Stimulated activated naive B cell treated with anti-CD40 and anti-IgM and Interleukin-4, amounts not matched to agents 10 μg/mL and 1 μg/mL and 100 μg/mL, for 72 hours (primary cell): ENCODE measurements at regions not wholly inside any gene's neighbourhood (a gene's known extent, or its start where the extent isn't known, plus 50 kb on each side); places are given as distances from the start of the nearest gene placed in this dataset.
"Not testable (repeated sequence)": the region's sequence is repeated elsewhere in the genome, so short reads cannot be mapped to it uniquely, and the experiment has no call there.

Experiments
- ATAC-seq, 2 donors: fragments of 150-1000 bp; cut with Tn5 transposase; replicated peaks; 2 replicates each; pipeline ENCODE4 v1.10.0; 2021; ENCODE audit warnings: moderate library complexity in 1 of 2
- DNase-seq: peaks from one replicate; pipeline ENCODE4 v3.0.0; 2021
- H3K27ac Mint-ChIP-seq: one replicate; pipeline ENCODE4 v1.8.0; 2022; ENCODE audit warnings: mild to moderate bottlenecking, mixed read lengths
- H3K27me3 Mint-ChIP-seq, 2 donors: one replicate each; pipeline ENCODE4 v1.8.0; 2022; ENCODE audit warnings: mixed read lengths in 2 of 2
- H3K36me3 Mint-ChIP-seq, 2 donors: one replicate each; pipeline ENCODE4 v1.8.0; 2022; ENCODE audit warnings: mixed read lengths in 2 of 2, mild to moderate bottlenecking in 1 of 2
- H3K4me1 Mint-ChIP-seq, 2 donors: one replicate each; pipeline ENCODE4 v1.8.0; 2022; ENCODE audit warnings: mixed read lengths in 2 of 2, mild to moderate bottlenecking in 1 of 2
- H3K4me3 Mint-ChIP-seq, 2 donors: one replicate each; pipeline ENCODE4 v1.8.0; 2022; ENCODE audit warnings: mild to moderate bottlenecking in 2 of 2, mixed read lengths in 2 of 2, moderate library complexity in 1 of 2
- H3K9me3 Mint-ChIP-seq, 2 donors: one replicate each; pipeline ENCODE4 v1.8.0; 2022; ENCODE audit warnings: mixed read lengths in 2 of 2, mild to moderate bottlenecking in 1 of 2

- no peak overlapping the region for H3K27ac Mint-ChIP-seq
- DNase-seq (no peak), ATAC-seq (no peak)
- H3K9me3 Mint-ChIP-seq: peaks cover 0 to 4% of the 10 kb centered on the region in 2 donors
- H3K4me1 Mint-ChIP-seq: peaks cover 0 to 2% of the 10 kb centered on the region in 2 donors
- H3K4me3 Mint-ChIP-seq: no peak overlapping the region
- peaks cover 0 to 11% of the 10 kb centered on the region in 2 donors for H3K27me3 Mint-ChIP-seq
- H3K36me3 Mint-ChIP-seq: peaks cover 2 to 3% of the 10 kb centered on the region in 2 donors
These were observed 167.0 kb downstream of the ADSS2 start for GRCh38 chr1:244284641-244285156.

- Mint-ChIP-seq H3K27ac (peak overlapping the region; percentile 9), H3K4me3 (no peak overlapping the region), H3K9me3 (peaks cover 0 to 4% of the 10 kb centered on the region in 2 donors), H3K4me1 (peaks cover 0 to 2% of the 10 kb centered on the region in 2 donors), H3K36me3 (peaks cover 2 to 3% of the 10 kb centered on the region in 2 donors), H3K27me3 (peaks cover 0 to 11% of the 10 kb centered on the region in 2 donors)
- DNase-seq: no peak
- ATAC-seq: no peak
These were observed 165.4 kb downstream of the ADSS2 start for GRCh38 chr1:244286341-244286740.

- ATAC-seq (no peak), DNase-seq (no peak)
- Mint-ChIP-seq H3K9me3 (peaks cover 0 to 4% of the 10 kb centered on the region in 2 donors), H3K27ac (no peak overlapping the region), H3K27me3 (peaks cover 0 to 11% of the 10 kb centered on the region in 2 donors), H3K36me3 (peaks cover 2 to 3% of the 10 kb centered on the region in 2 donors), H3K4me3 (no peak overlapping the region), H3K4me1 (peaks cover 0 to 3% of the 10 kb centered on the region in 2 donors)
These were observed 164.0 kb downstream of the ADSS2 start for GRCh38 chr1:244287726-244288125.

GRCh38 chr1:244288663-244289062 is 163.0 kb downstream of the ADSS2 start:
- DNase-seq (no peak), ATAC-seq (no peak)
- Mint-ChIP-seq H3K27ac (no peak overlapping the region), H3K36me3 (peaks cover 2 to 3% of the 10 kb centered on the region in 2 donors), H3K4me3 (no peak overlapping the region), H3K4me1 (peaks cover 0 to 1% of the 10 kb centered on the region in 2 donors), H3K9me3 (peaks cover 0 to 4% of the 10 kb centered on the region in 2 donors), H3K27me3 (peaks cover 0 to 11% of the 10 kb centered on the region in 2 donors)

- H3K4me1 Mint-ChIP-seq: peaks cover 0 to 1% of the 10 kb centered on the region in 2 donors
- peaks cover 0 to 4% of the 10 kb centered on the region in 2 donors for H3K27me3 Mint-ChIP-seq
- H3K27ac Mint-ChIP-seq: no peak overlapping the region
- no peak for DNase-seq
- peaks cover 0 to 4% of the 10 kb centered on the region in 2 donors for H3K9me3 Mint-ChIP-seq
- ATAC-seq: no peak
- peaks cover 2 to 3% of the 10 kb centered on the region in 2 donors for H3K36me3 Mint-ChIP-seq
- H3K4me3 Mint-ChIP-seq: no peak overlapping the region
These were observed 161.5 kb downstream of the ADSS2 start for GRCh38 chr1:244289991-244290785.

GRCh38 chr1:244291236-244292201 is 160.2 kb downstream of the ADSS2 start:
- DNase-seq (no peak), ATAC-seq (no peak)
- Mint-ChIP-seq H3K4me1 (peaks cover 0 to 1% of the 10 kb centered on the region in 2 donors), H3K9me3 (peaks cover 0 to 4% of the 10 kb centered on the region in 2 donors), H3K36me3 (peaks cover 2 to 3% of the 10 kb centered on the region in 2 donors), H3K4me3 (no peak overlapping the region), H3K27me3 (no peaks in the 10 kb centered on the region), H3K27ac (no peak overlapping the region)

GRCh38 chr1:244294599-244295224 is 157.0 kb downstream of the ADSS2 start:
- no peak overlapping the region for H3K4me3 Mint-ChIP-seq
- no peak overlapping the region for H3K27ac Mint-ChIP-seq
- H3K36me3 Mint-ChIP-seq: no peaks in the 10 kb centered on the region

GRCh38 chr1:244296003-244296402 is 155.7 kb downstream of the ADSS2 start:
- Mint-ChIP-seq H3K27ac (no peak overlapping the region), H3K4me3 (no peak overlapping the region), H3K9me3 (no peaks in the 10 kb centered on the region), H3K4me1 (peaks cover 5 to 7% of the 10 kb centered on the region in 2 donors), H3K36me3 (no peaks in the 10 kb centered on the region), H3K27me3 (no peaks in the 10 kb centered on the region)
- DNase-seq (no peak), ATAC-seq (no peak)

More at GRCh38 chr1:244294599-244295224, 157.0 kb downstream of the ADSS2 start:
- Mint-ChIP-seq H3K4me1 (peaks cover 5 to 7% of the 10 kb centered on the region in 2 donors), H3K27me3 (no peaks in the 10 kb centered on the region), H3K9me3 (no peaks in the 10 kb centered on the region)
- ATAC-seq (no peak), DNase-seq (no peak)

- H3K27me3 Mint-ChIP-seq: no peaks in the 10 kb centered on the region
- DNase-seq: no peak
- no peak for ATAC-seq
- no peak overlapping the region for H3K27ac Mint-ChIP-seq
- peaks cover 5 to 7% of the 10 kb centered on the region in 2 donors for H3K4me1 Mint-ChIP-seq
- H3K4me3 Mint-ChIP-seq: no peak overlapping the region
- no peaks in the 10 kb centered on the region for H3K36me3 Mint-ChIP-seq
- H3K9me3 Mint-ChIP-seq: no peaks in the 10 kb centered on the region
These were observed 155.3 kb downstream of the ADSS2 start for GRCh38 chr1:244296447-244296846.

- Mint-ChIP-seq H3K27ac (no peak overlapping the region), H3K27me3 (no peaks in the 10 kb centered on the region), H3K9me3 (no peaks in the 10 kb centered on the region), H3K4me3 (no peak overlapping the region), H3K4me1 (peaks cover 5 to 7% of the 10 kb centered on the region in 2 donors), H3K36me3 (no peaks in the 10 kb centered on the region)
- DNase-seq (no peak), ATAC-seq (no peak)
These were observed 154.6 kb downstream of the ADSS2 start for GRCh38 chr1:244297087-244297486.

GRCh38 chr1:244297616-244298015 is 154.1 kb downstream of the ADSS2 start:
- H3K4me1 Mint-ChIP-seq: peaks cover 4 to 7% of the 10 kb centered on the region in 2 donors
- no peaks in the 10 kb centered on the region for H3K36me3 Mint-ChIP-seq
- ATAC-seq: no peak
- no peak overlapping the region for H3K27ac Mint-ChIP-seq
- no peak for DNase-seq
- no peaks in the 10 kb centered on the region for H3K27me3 Mint-ChIP-seq
- H3K4me3 Mint-ChIP-seq: no peak overlapping the region
- H3K9me3 Mint-ChIP-seq: no peaks in the 10 kb centered on the region

GRCh38 chr1:244300029-244300375 is 151.7 kb downstream of the ADSS2 start:
- not testable (repeated sequence) for H3K9me3 Mint-ChIP-seq, DNase-seq, H3K4me1 Mint-ChIP-seq, H3K36me3 Mint-ChIP-seq, ATAC-seq, H3K27me3 Mint-ChIP-seq
- Mint-ChIP-seq H3K27ac (peak overlapping the region; percentile 96), H3K4me3 (peak overlapping the region; percentile 89 to 94)

GRCh38 chr1:244301595-244302130 is 150.0 kb downstream of the ADSS2 start:
- Mint-ChIP-seq H3K4me1 (peaks cover 4 to 7% of the 10 kb centered on the region in 2 donors), H3K4me3 (no peak overlapping the region), H3K9me3 (no peaks in the 10 kb centered on the region), H3K27ac (no peak overlapping the region), H3K36me3 (no peaks in the 10 kb centered on the region), H3K27me3 (no peaks in the 10 kb centered on the region)
- ATAC-seq (no peak), DNase-seq (no peak)
